Adrenal gland (tissue), 9 donors: ENCODE measurements at regions not wholly inside any gene's neighbourhood (a gene's known extent, or its start where the extent isn't known, plus 50 kb on each side); places are given as distances from the start of the nearest gene placed in this dataset.
"Not testable (repeated sequence)": the region's sequence is repeated elsewhere in the genome, so short reads cannot be mapped to it uniquely, and the experiment has no call there.

Experiments used
- DNase-seq, 7 donors: peaks; one replicate each; pipeline ENCODE4 v3.0.0-alpha.2; 2019 to 2020
- H3K27ac ChIP-seq, 5 donors: fragments of 200-600 bp; sonication (generic) in 4 of 5; 1 replicate in 3 of 5; 2 replicates in 2 of 5; pipeline versions ENCODE4 v1.5.1 to v1.8.0; 2016 to 2020; ENCODE audit warnings: mild to moderate bottlenecking in 1 of 5
- H3K27me3 ChIP-seq: fragments of 200-600 bp; 2 replicates; pipeline ENCODE4 v1.8.0; 2021
- H3K36me3 ChIP-seq, 2 donors: fragments of 200-600 bp; replicated peaks in 1 of 2; 1 replicate in 1 of 2; 2 replicates in 1 of 2; pipeline versions ENCODE4 v1.5.1 to v1.8.0; 2018 to 2022
- H3K4me1 ChIP-seq, 2 donors: fragments of 200-600 bp; replicated peaks in 1 of 2; 1 replicate in 1 of 2; 2 replicates in 1 of 2; pipeline versions ENCODE4 v1.5.1 to v1.8.0; 2018 to 2021
- H3K4me3 ChIP-seq, 4 donors: fragments of 200-600 bp; sonication (generic) in 3 of 4; one replicate each; pipeline ENCODE4 v1.5.1; 2016 to 2018
- H3K9me3 ChIP-seq, 3 donors: fragments of 200-600 bp; sonication (generic) in 1 of 3; replicated peaks in 1 of 3; 1 replicate in 2 of 3; 2 replicates in 1 of 3; pipeline versions ENCODE4 v1.5.1 to v1.8.0; 2016 to 2021
- CTCF ChIP-seq, 6 experiments: fragments of 450-650 bp in 4 of 6; fragments of 200-600 bp in 2 of 6; sonication (generic) in 1 of 6; IDR thresholded peaks; 1 replicate in 5 of 6; 2 replicates in 1 of 6; pipeline versions ENCODE4 v1.5.1 to v1.8.0; 2016 to 2021; ENCODE audit warnings: antibody characterized with exemption in 6 of 6, mild to moderate bottlenecking in 2 of 6, moderate library complexity in 1 of 6
- POLR2A ChIP-seq, 2 donors: fragments of 450-650 bp; IDR thresholded peaks; one replicate each; pipeline ENCODE4 v1.6.1; 2017; ENCODE audit warnings: antibody characterized with exemption in 2 of 2, mild to moderate bottlenecking in 2 of 2, moderate library complexity in 1 of 2
- WGBS, 4 donors: extraction: QIAGEN DNeasy Blood & Tissue Kit in 2 of 4; methylation state at CpG; one replicate each; pipeline versions ENCODE4 v1.1.5 to v1.1.7; 2013 to 2017; 5-methylcytosine and 5-hydroxymethylcytosine counted together
- intact Hi-C, 2 donors: fragments of 100-400 bp; cut with DNase I; formaldehyde crosslinking; loops; one replicate each; pipeline versions ENCODE4 v1.14.1 to v1.15.0; 2022 to 2023
- donor health status: healthy with polysubstance abuse.
- donor health status: Bipolar disorder and iron deficiency.
- donor health status: DM: yes; HTN: yes; CAD: no.
- donor health status: DM: no; HTN: no; CAD: no.
- donor health status: DM: no; HTN: no; CAD: no.

GRCh38 chr5:67548520-67549295, 352.1 kb upstream of the CD180 start:
- no peak overlapping the region for H3K27ac ChIP-seq
- no peak for DNase-seq
- H3K4me3 ChIP-seq: peak overlapping the region in 1 of 4 donors; percentile 15
- TF ChIP-seq POLR2A (IDR thresholded peaks at IDR 0.05): no peak
- no peak for TF ChIP-seq CTCF (IDR thresholded peaks at IDR 0.05)
- no peaks in the 10 kb centered on the region for H3K27me3 ChIP-seq
- intact Hi-C loops: no loop called here
- H3K36me3 ChIP-seq: no peaks in the 10 kb centered on the region
- H3K4me1 ChIP-seq: no peaks in the 10 kb centered on the region
- 67 to 79% (median 73%) methylated on average over 8 of the region's 8 CpGs for WGBS, 4 donors
- H3K9me3 ChIP-seq: no peaks in the 10 kb centered on the region

GRCh38 chr5:67547682-67548081, 351.1 kb upstream of the CD180 start:
- no peak for DNase-seq
- Histone ChIP-seq H3K4me3 (no peak overlapping the region), H3K4me1 (no peaks in the 10 kb centered on the region), H3K36me3 (no peaks in the 10 kb centered on the region), H3K27ac (no peak overlapping the region), H3K9me3 (no peaks in the 10 kb centered on the region), H3K27me3 (no peaks in the 10 kb centered on the region)
- 90 to 95% (median 92%) methylated on average over 1 of the region's 1 CpG for WGBS, 4 donors
- TF ChIP-seq POLR2A (IDR thresholded peaks at IDR 0.05): no peak
- TF ChIP-seq CTCF (IDR thresholded peaks at IDR 0.05): no peak
- intact Hi-C loops: no loop called here

- intact Hi-C loops, H3K27ac ChIP-seq, H3K4me3 ChIP-seq, DNase-seq, H3K27me3 ChIP-seq, H3K36me3 ChIP-seq, H3K9me3 ChIP-seq, H3K4me1 ChIP-seq: not testable (repeated sequence)
Measured at GRCh38 chr5:67544942-67545341, 348.3 kb upstream of the CD180 start.

- Histone ChIP-seq H3K9me3 (no peaks in the 10 kb centered on the region), H3K4me3 (no peak overlapping the region), H3K27ac (no peak overlapping the region), H3K36me3 (no peaks in the 10 kb centered on the region), H3K27me3 (no peaks in the 10 kb centered on the region), H3K4me1 (no peaks in the 10 kb centered on the region)
- intact Hi-C loops: no loop called here
- DNase-seq: no peak
- TF ChIP-seq POLR2A (IDR thresholded peaks at IDR 0.05): no peak
- no peak for TF ChIP-seq CTCF (IDR thresholded peaks at IDR 0.05)
- 52 to 70% (median 63%) methylated on average over 5 of the region's 5 CpGs for WGBS, 4 donors
Measured at GRCh38 chr5:67543720-67544270, 347.2 kb upstream of the CD180 start.

- WGBS, 4 donors: 52 to 69% (median 61%) methylated on average over 3 of the region's 3 CpGs
- Histone ChIP-seq H3K9me3 (no peaks in the 10 kb centered on the region), H3K27ac (no peak overlapping the region), H3K4me1 (peaks cover 0 to 3% of the 10 kb centered on the region in 2 donors), H3K27me3 (no peaks in the 10 kb centered on the region), H3K4me3 (no peak overlapping the region), H3K36me3 (no peaks in the 10 kb centered on the region)
- intact Hi-C loops: no loop called here
- TF ChIP-seq CTCF (IDR thresholded peaks at IDR 0.05): no peak
- DNase-seq: peak in 2 of 7 donors; percentile 2 to 15
Measured at GRCh38 chr5:67542479-67542878, 345.9 kb upstream of the CD180 start.
